OCI-LY7 (cell line): ENCODE measurements at regions not wholly inside any gene's neighbourhood (a gene's known extent, or its start where the extent isn't known, plus 50 kb on each side); places are given as distances from the start of the nearest gene placed in this dataset.

Experiments used
- EZH2phosphoT487 ChIP-seq: fragments of 200-600 bp; sonication (generic); IDR thresholded peaks from 2 replicates; pipeline ENCODE4 v1.6.1; 2018; ENCODE audit warnings: low read depth, borderline replicate concordance, mild to moderate bottlenecking, mixed run types, antibody characterized with exemption, low read length, moderate library complexity, mixed read lengths
- TF ChIP-seq, protein P1 (sequence below): fragments of 200-600 bp; sonication (generic); conservative IDR thresholded peaks from 2 replicates; pipeline ENCODE4 v1.5.1; 2014; ENCODE audit warnings: mild to moderate bottlenecking, antibody characterized with exemption, low read length, moderate library complexity, mixed read lengths

DNA sequence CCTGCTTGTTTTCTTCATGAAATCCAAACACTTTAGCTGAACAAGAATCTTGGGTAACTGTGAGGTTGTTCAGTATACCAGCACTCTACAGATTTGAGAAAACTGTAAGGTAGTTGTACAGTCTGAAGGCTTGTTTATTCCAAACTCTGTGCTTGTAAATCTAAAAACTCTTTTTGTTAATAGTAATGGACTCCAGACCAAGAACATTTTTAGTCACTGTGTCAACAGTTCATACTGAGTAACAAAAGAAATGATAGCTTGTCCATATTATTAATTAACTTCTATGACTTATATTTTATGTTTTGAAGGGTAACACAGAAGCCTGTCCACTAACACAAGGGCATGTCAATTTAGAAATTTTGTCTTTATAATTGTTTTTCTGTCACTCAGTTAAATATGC, 72.2 kb upstream of the KYNU start:
- TF ChIP-seq, protein P1, sequence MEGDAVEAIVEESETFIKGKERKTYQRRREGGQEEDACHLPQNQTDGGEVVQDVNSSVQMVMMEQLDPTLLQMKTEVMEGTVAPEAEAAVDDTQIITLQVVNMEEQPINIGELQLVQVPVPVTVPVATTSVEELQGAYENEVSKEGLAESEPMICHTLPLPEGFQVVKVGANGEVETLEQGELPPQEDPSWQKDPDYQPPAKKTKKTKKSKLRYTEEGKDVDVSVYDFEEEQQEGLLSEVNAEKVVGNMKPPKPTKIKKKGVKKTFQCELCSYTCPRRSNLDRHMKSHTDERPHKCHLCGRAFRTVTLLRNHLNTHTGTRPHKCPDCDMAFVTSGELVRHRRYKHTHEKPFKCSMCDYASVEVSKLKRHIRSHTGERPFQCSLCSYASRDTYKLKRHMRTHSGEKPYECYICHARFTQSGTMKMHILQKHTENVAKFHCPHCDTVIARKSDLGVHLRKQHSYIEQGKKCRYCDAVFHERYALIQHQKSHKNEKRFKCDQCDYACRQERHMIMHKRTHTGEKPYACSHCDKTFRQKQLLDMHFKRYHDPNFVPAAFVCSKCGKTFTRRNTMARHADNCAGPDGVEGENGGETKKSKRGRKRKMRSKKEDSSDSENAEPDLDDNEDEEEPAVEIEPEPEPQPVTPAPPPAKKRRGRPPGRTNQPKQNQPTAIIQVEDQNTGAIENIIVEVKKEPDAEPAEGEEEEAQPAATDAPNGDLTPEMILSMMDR, result no peak
- no peak for TF ChIP-seq EZH2phosphoT487
